ENCODE measurements at regions not wholly inside any gene's neighbourhood (a gene's known extent, or its start where the extent isn't known, plus 50 kb on each side); places are given as distances from the start of the nearest gene placed in this dataset.

- DNase-seq (ENCODE audit: low read depth in 4 of 6, low spot score in 6 of 6), result no peak
- no peaks in the 10 kb centered on the region for H3K4me1 ChIP-seq (ENCODE audit: control insufficient read depth, insufficient read depth, low read length)
- H3K36me3 ChIP-seq (ENCODE audit: control insufficient read depth, insufficient read depth, low read length), result no peaks in the 10 kb centered on the region
- no peak overlapping the region for H3K27ac ChIP-seq (ENCODE audit: low read depth, low read length)
- no peak overlapping the region for H3K4me3 ChIP-seq (ENCODE audit: low read depth, low read length)
- 81% methylated on average over 6 of the region's 8 CpGs for WGBS (ENCODE audit: insufficient coverage)
- H3K27me3 ChIP-seq (ENCODE audit: control insufficient read depth, insufficient read depth, low read length), result no peaks in the 10 kb centered on the region
- H3K9me3 ChIP-seq (ENCODE audit: control insufficient read depth, insufficient read depth, low read length), result no peaks in the 10 kb centered on the region
Measured at GRCh38 chr7:47658886-47659635, 77.2 kb upstream of the TNS3 start.

- no peaks in the 10 kb centered on the region for H3K9me3 ChIP-seq (ENCODE audit: control insufficient read depth, insufficient read depth, low read length)
- no peak overlapping the region for H3K4me3 ChIP-seq (ENCODE audit: low read depth, low read length)
- 93% methylated on average over 6 of the region's 8 CpGs for WGBS (ENCODE audit: insufficient coverage)
Measured at GRCh38 chr7:47657126-47657525, 75.2 kb upstream of the TNS3 start.

GRCh38 chr7:47654672-47655298 lies 72.9 kb upstream of the TNS3 start:
- H3K27ac ChIP-seq (ENCODE audit: low read depth, low read length), result no peak overlapping the region
- H3K4me3 ChIP-seq (ENCODE audit: low read depth, low read length), result no peak overlapping the region
- H3K27me3 ChIP-seq (ENCODE audit: control insufficient read depth, insufficient read depth, low read length), result no peaks in the 10 kb centered on the region
- peak in 2 of 6 donors; percentile 26 to 52 for DNase-seq (ENCODE audit: low read depth in 4 of 6, low spot score in 6 of 6)
- no peaks in the 10 kb centered on the region for H3K4me1 ChIP-seq (ENCODE audit: control insufficient read depth, insufficient read depth, low read length)
- WGBS (ENCODE audit: insufficient coverage), result 71% methylated on average over 9 of the region's 14 CpGs
- H3K36me3 ChIP-seq (ENCODE audit: control insufficient read depth, insufficient read depth, low read length), result no peaks in the 10 kb centered on the region
- no peaks in the 10 kb centered on the region for H3K9me3 ChIP-seq (ENCODE audit: control insufficient read depth, insufficient read depth, low read length)

More at GRCh38 chr7:47657126-47657525, 75.2 kb upstream of the TNS3 start:
- Histone ChIP-seq H3K36me3 (ENCODE audit: control insufficient read depth, insufficient read depth, low read length) (no peaks in the 10 kb centered on the region), H3K4me1 (ENCODE audit: control insufficient read depth, insufficient read depth, low read length) (no peaks in the 10 kb centered on the region), H3K27me3 (ENCODE audit: control insufficient read depth, insufficient read depth, low read length) (no peaks in the 10 kb centered on the region), H3K27ac (ENCODE audit: low read depth, low read length) (no peak overlapping the region)
- no peak for DNase-seq (ENCODE audit: low read depth in 4 of 6, low spot score in 6 of 6)

GRCh38 chr7:47653550-47654411 lies 71.9 kb upstream of the TNS3 start:
- no peaks in the 10 kb centered on the region for H3K36me3 ChIP-seq (ENCODE audit: control insufficient read depth, insufficient read depth, low read length)
- WGBS (ENCODE audit: insufficient coverage), result 93% methylated on average over 1 of the region's 12 CpGs
- no peak overlapping the region for H3K4me3 ChIP-seq (ENCODE audit: low read depth, low read length)
- no peak overlapping the region for H3K27ac ChIP-seq (ENCODE audit: low read depth, low read length)
- H3K4me1 ChIP-seq (ENCODE audit: control insufficient read depth, insufficient read depth, low read length), result no peaks in the 10 kb centered on the region
- H3K27me3 ChIP-seq (ENCODE audit: control insufficient read depth, insufficient read depth, low read length), result no peaks in the 10 kb centered on the region
- no peak for DNase-seq (ENCODE audit: low read depth in 4 of 6, low spot score in 6 of 6)
- H3K9me3 ChIP-seq (ENCODE audit: control insufficient read depth, insufficient read depth, low read length), result no peaks in the 10 kb centered on the region

GRCh38 chr7:47652591-47652990 lies 70.7 kb upstream of the TNS3 start:
- no peaks in the 10 kb centered on the region for H3K27me3 ChIP-seq (ENCODE audit: control insufficient read depth, insufficient read depth, low read length)
- peaks cover under 1% of the 10 kb centered on the region for H3K4me1 ChIP-seq (ENCODE audit: control insufficient read depth, insufficient read depth, low read length)
- no peak overlapping the region for H3K4me3 ChIP-seq (ENCODE audit: low read depth, low read length)
- H3K9me3 ChIP-seq (ENCODE audit: control insufficient read depth, insufficient read depth, low read length), result no peaks in the 10 kb centered on the region
- no peak overlapping the region for H3K27ac ChIP-seq (ENCODE audit: low read depth, low read length)
- WGBS (ENCODE audit: insufficient coverage), result 100% methylated on average over 2 of the region's 2 CpGs
- no peak for DNase-seq (ENCODE audit: low read depth in 4 of 6, low spot score in 6 of 6)
- no peaks in the 10 kb centered on the region for H3K36me3 ChIP-seq (ENCODE audit: control insufficient read depth, insufficient read depth, low read length)

GRCh38 chr7:47651355-47652317 lies 69.7 kb upstream of the TNS3 start:
- no peaks in the 10 kb centered on the region for H3K9me3 ChIP-seq (ENCODE audit: control insufficient read depth, insufficient read depth, low read length)
- no peak for DNase-seq (ENCODE audit: low read depth in 4 of 6, low spot score in 6 of 6)
- H3K4me1 ChIP-seq (ENCODE audit: control insufficient read depth, insufficient read depth, low read length), result peaks cover 3% of the 10 kb centered on the region
- no peaks in the 10 kb centered on the region for H3K27me3 ChIP-seq (ENCODE audit: control insufficient read depth, insufficient read depth, low read length)
- H3K4me3 ChIP-seq (ENCODE audit: low read depth, low read length), result no peak overlapping the region
- H3K27ac ChIP-seq (ENCODE audit: low read depth, low read length), result no peak overlapping the region
- H3K36me3 ChIP-seq (ENCODE audit: control insufficient read depth, insufficient read depth, low read length), result no peaks in the 10 kb centered on the region
- 89% methylated on average over 4 of the region's 11 CpGs for WGBS (ENCODE audit: insufficient coverage)

GRCh38 chr7:47649919-47650318 lies 68.0 kb upstream of the TNS3 start:
- no peaks in the 10 kb centered on the region for H3K9me3 ChIP-seq (ENCODE audit: control insufficient read depth, insufficient read depth, low read length)
- WGBS (ENCODE audit: insufficient coverage), result 61% methylated on average over 6 of the region's 7 CpGs
- H3K4me1 ChIP-seq (ENCODE audit: control insufficient read depth, insufficient read depth, low read length), result peaks cover 3% of the 10 kb centered on the region
- no peaks in the 10 kb centered on the region for H3K27me3 ChIP-seq (ENCODE audit: control insufficient read depth, insufficient read depth, low read length)
- no peak overlapping the region for H3K27ac ChIP-seq (ENCODE audit: low read depth, low read length)
- no peak overlapping the region for H3K4me3 ChIP-seq (ENCODE audit: low read depth, low read length)
- no peaks in the 10 kb centered on the region for H3K36me3 ChIP-seq (ENCODE audit: control insufficient read depth, insufficient read depth, low read length)
- no peak for DNase-seq (ENCODE audit: low read depth in 4 of 6, low spot score in 6 of 6)

- WGBS (ENCODE audit: insufficient coverage), result no CpG with 5 or more reads among the region's 7 CpGs
- H3K27ac ChIP-seq (ENCODE audit: low read depth, low read length), result no peak overlapping the region
- H3K27me3 ChIP-seq (ENCODE audit: control insufficient read depth, insufficient read depth, low read length), result no peaks in the 10 kb centered on the region
- no peaks in the 10 kb centered on the region for H3K36me3 ChIP-seq (ENCODE audit: control insufficient read depth, insufficient read depth, low read length)
- DNase-seq (ENCODE audit: low read depth in 4 of 6, low spot score in 6 of 6), result no peak
- peaks cover 3% of the 10 kb centered on the region for H3K4me1 ChIP-seq (ENCODE audit: control insufficient read depth, insufficient read depth, low read length)
- no peaks in the 10 kb centered on the region for H3K9me3 ChIP-seq (ENCODE audit: control insufficient read depth, insufficient read depth, low read length)
- H3K4me3 ChIP-seq (ENCODE audit: low read depth, low read length), result no peak overlapping the region
Measured at GRCh38 chr7:47648275-47648925, 66.5 kb upstream of the TNS3 start.

GRCh38 chr7:47647918-47648250 lies 66.0 kb upstream of the TNS3 start:
- Histone ChIP-seq H3K9me3 (ENCODE audit: control insufficient read depth, insufficient read depth, low read length) (no peaks in the 10 kb centered on the region), H3K36me3 (ENCODE audit: control insufficient read depth, insufficient read depth, low read length) (no peaks in the 10 kb centered on the region), H3K27ac (ENCODE audit: low read depth, low read length) (no peak overlapping the region), H3K27me3 (ENCODE audit: control insufficient read depth, insufficient read depth, low read length) (no peaks in the 10 kb centered on the region), H3K4me1 (ENCODE audit: control insufficient read depth, insufficient read depth, low read length) (peaks cover 3% of the 10 kb centered on the region), H3K4me3 (ENCODE audit: low read depth, low read length) (no peak overlapping the region)
- 80% methylated on average over 1 of the region's 2 CpGs for WGBS (ENCODE audit: insufficient coverage)
- DNase-seq (ENCODE audit: low read depth in 4 of 6, low spot score in 6 of 6), result no peak
